HG03066 (cell line): ENCODE measurements at regions not wholly inside any gene's neighbourhood (a gene's known extent, or its start where the extent isn't known, plus 50 kb on each side); places are given as distances from the start of the nearest gene placed in this dataset.

Experiments used
- ATAC-seq: cut with Tn5 transposase; IDR thresholded peaks from one replicate; pipeline ENCODE4 v1.9.1; 2021; ENCODE audit warnings: low read depth; ENCODE audit not compliant: unreplicated experiment

GRCh38 chr21:25426580-25426979, 180.7 kb downstream of the MRPL39 start:
- ATAC-seq: no peak

- ATAC-seq: no peak
Observed at GRCh38 chr21:25425156-25425555, 182.1 kb downstream of the MRPL39 start.

- ATAC-seq: no peak
Observed at GRCh38 chr21:25424634-25425033, 182.6 kb downstream of the MRPL39 start.

DNA sequence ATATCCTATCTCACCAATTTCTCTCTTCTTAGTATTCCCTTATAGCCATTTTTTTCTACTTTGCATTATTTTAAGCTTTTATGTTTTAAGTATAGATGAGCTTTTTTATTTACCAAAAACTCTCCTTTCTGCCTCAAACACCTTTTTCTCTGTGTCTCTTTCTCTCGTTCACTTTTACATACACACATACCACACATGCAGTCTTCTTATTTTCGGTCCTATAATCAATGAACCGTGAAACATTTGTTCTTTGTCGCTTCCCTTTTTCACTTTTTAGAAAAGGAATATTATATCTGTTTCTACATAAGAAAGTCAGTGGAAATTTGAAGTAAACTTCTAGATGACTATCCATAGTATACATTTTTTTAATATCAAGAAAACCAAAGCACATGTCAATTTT, 183.2 kb downstream of the MRPL39 start:
- ATAC-seq: no peak

DNA sequence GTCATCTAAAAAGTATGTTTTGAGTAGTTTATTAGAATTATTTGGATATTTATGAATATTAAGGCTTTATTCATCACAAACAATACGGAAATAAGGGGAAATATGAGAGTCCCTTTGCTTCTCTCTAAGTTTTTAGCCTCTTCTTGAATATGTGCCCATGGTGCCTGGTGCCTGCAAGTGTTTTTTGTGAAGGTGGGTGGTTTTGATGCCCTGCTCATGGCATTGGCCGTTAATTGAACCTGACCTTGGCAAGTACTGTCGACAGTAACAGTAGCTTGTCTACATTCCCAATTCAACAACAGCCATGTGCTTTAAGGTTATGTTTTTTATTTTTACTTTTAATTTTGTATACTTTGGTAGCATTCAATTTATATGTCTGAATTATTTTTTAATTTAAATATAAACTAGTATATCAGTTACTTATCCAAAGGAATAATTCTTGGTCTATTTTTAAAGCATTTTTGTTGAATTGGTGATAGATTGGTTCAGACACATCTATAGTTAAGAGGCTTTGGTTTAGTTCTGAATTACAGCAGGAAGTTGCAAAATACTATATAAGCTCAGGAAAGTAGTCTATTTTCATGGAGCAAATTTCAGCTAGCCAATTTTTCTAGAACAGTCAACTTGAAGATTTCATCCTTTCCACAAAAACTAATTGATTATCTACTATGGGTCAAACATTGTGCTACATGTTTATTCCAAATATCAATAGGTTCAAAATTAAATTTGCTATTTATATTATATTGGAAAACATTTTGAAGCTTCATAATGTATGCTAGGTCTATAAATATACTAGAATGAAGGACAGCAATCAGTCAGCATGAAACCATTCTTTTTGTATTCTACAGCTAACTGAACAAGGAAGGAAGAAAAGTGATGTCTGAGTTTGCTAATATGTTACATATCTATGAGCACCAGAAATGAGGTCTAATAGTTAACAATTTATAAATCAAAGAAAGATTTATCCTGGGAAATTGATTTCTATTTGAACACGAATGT, 184.4 kb downstream of the MRPL39 start:
- ATAC-seq: no peak

DNA sequence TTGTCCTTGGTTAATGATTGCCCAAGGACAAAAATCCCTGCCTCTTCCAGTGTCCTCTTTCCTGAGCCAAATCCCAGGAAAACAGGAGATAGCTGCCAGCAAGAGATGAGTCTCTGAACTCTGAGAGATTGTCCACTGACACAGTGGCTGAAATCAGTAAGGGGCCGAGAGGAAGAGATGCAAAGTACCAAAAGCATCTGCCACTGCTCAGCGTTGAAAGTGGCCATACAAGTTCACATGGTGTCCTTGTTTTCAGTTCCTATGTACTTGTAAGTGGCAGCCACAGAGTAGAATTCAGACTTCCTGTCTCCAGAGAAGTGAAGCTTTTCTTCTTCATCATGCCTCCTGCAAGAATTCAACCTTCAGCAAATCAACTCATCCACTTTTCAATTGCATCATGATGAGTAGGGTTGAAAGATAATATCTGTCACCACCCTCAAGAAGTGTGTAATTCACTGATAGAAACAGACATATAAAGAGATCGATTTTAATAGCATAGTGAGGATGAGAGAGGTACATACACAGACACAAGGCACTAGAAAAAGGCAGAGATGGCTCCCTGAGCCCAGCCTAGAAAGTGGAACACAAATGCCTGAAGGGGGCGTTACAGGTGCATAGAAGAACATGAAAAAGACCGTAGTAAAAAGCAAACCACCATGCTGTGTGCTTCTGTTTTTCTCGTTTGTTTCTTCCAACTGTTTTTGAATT, 185.8 kb downstream of the MRPL39 start:
- ATAC-seq: peak; percentile 64

DNA sequence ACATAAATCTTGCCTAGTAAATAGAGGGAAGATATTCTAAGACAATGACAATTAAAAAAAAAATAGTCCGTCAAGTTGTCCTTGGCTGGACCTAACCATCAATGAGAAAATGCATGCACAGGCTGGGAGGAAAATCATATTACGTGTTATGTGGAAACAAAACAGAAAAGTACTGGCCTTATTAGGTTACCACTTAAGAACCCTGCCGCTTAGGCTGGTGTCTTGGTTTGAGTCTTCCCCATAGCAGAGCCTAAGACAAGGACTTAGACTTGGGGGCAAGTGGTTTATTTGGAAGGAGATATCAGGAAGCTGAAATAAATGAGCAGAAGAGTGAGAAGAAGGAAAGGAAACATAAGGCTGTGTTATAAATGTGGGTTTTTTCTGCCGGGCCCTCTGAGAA, 186.4 kb downstream of the MRPL39 start:
- ATAC-seq: peak; percentile 1

DNA sequence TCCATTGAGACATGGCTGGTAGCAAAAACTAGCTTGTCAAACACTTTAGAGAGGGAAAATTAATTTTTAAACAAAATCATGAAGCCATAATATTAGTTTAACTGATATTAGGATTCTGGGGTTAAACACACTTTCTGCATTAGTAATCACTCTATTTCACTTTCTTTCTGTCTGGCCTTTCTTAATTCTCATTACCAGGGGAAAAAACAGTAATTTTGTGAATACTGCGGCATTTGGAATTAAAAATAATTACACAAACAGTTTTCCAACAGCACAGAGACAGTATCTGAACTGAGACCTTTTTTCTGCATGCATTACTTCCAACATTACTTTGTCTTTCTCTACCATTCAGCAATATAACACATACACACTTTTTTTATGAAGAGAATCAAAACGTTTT, 190.6 kb downstream of the MRPL39 start:
- ATAC-seq: no peak

GRCh38 chr21:25412100-25412499, 195.2 kb downstream of the MRPL39 start:
- no peak for ATAC-seq

DNA sequence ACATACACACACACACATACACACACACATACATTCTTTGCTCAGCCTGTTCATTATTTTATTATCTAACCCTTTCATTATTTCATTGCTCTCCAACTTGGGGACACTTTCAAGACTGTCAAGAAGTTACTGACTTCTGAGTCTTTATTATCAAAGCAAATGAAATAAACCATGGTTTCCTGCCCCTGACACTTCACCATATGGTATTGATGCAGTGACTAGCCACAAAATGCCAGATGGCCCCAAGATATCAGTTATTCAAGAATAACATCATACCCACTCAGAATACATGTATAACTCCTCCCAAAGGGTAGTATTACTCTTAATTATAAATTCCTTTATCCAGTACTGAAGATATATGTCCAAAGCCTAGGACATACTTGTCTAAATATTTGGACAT, 197.3 kb downstream of the MRPL39 start:
- no peak for ATAC-seq

DNA sequence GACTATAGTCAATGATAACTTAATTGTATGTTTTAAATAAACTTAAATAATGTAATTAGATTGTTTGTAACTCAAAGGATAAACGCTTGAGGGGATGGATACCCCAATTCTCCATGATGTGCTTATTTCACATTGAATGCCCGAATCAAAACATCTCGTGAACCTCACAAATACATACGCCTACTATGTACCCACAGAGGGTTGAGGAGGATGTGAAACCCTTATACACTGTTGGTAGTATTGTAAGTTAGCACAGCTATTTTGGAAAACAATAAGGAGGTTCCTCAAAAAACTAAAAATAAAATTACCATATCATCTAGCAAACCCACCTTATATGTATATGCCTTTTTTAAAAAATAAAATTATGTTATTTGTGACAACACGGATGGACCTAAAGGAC, 198.6 kb downstream of the MRPL39 start:
- no peak for ATAC-seq

GRCh38 chr21:25406887-25407579, 200.2 kb downstream of the MRPL39 start:
- no peak for ATAC-seq

DNA sequence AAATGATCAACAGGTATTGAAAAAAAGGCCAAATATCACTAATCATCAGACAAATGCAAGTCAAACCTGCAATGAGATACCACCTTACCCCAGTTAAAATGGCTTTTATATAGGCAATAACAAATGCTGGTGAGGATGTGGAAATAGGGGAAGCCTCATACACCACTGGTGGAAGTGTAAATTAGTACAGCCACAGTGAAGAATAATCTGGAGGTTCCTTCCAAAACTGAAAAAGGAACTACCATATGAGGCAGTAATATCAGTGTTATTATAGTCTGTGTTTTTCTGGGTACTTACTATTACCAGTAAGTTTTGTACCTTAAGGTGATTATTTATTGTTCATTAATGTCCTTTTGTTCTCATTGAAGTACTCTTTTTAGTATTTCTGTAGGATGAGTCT, 201.3 kb downstream of the MRPL39 start:
- ATAC-seq: no peak

DNA sequence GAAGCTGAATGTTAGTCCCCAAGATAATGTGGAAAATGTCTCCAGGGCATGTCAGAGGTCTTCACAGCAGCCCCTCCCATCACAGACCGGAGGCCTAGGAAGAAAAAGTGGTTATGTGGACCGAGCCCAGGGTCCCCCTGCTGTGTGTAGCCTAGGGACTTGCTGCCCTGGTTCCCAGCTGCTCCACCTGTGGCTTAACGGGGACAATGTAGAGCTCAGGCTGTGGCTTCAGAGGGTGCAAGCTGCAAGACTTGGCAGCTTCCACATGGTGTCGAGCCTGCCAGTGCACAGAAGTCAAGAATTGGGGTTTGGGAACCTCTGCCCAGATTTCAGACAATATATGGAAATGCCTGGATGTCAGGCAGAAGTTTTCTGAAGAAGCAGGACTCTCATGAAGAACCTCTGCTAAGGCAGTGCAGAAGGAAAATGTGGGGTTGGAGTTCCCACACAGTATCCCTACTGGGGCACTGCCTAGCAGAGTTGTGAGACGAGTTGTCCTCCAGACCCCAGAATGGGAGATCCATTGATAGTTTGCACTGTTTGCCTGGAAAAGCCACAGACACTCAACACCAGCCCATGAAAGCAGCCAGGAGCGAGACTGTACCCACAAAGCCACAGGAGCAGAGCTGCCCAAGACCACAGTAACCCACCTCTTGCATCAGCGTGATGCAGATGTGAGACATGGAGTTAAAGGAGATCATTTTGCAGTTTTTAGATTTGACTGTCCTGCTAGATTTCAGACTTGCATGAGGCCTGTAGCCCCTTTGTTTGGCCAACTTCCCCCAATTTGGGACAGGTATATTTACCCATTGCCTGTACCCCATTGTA, 204.9 kb downstream of the MRPL39 start:
- ATAC-seq: no peak

- no peak for ATAC-seq
Observed at GRCh38 chr21:25400427-25400826, 206.9 kb downstream of the MRPL39 start.

- ATAC-seq: no peak
Observed at GRCh38 chr21:25398630-25399029, 208.7 kb downstream of the MRPL39 start.

GRCh38 chr21:25396135-25396711, 211.1 kb downstream of the MRPL39 start:
- ATAC-seq: peak; percentile 82

DNA sequence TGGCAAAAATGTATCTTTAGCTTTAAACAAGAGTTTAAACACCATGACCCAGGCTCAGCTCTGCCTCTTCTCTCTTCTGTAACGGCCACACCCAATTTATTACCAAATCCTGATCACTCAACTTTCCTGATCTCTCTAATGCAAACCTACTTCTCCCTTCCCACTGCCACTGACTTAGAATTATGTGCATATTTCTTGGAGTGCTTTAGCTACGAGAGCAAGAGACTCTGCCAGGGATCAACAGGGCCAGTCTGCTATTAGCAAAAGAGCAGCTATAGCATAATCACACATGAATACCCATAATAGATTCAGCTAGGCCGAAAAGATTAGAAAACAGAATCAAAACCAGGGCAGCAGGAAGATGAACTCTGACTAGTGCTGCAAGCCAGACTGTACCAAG, 215.5 kb downstream of the MRPL39 start:
- ATAC-seq: no peak

DNA sequence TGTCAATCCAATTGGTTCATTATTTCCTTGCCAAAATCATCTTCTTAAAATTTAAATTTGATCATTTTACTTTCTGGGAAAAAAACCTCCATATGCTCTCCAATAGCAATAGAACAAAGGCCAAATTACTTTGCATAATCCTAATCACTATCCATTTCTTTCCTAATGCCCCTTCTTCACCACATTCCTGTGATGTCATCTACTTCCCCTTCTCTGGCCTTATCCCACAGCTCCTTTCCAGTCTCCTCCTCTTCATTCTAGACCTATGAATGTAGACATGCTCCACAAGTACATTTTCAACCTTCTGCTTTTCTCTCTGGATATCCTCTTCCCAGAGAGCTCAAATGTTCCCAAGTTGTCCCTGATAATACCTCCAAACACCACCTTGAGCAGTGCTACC, 216.6 kb downstream of the MRPL39 start:
- ATAC-seq: no peak

- ATAC-seq: no peak
Observed at GRCh38 chr21:25387665-25388064, 219.6 kb downstream of the MRPL39 start.
